SK-N-SH (cell line): ENCODE measurements at regions not wholly inside any gene's neighbourhood (a gene's known extent, or its start where the extent isn't known, plus 50 kb on each side); places are given as distances from the start of the nearest gene placed in this dataset.

Experiments used
- GATA2 ChIP-seq: sonication (generic); formaldehyde crosslinking; IDR thresholded peaks from 2 replicates; pipeline ENCODE4 v1.5.0; 2020; ENCODE audit warnings: mild to moderate bottlenecking, missing genetic modification reagents
- NRF1 ChIP-seq: IDR thresholded peaks from 2 replicates; pipeline ENCODE4 v1.6.1; 2012; ENCODE audit warnings: low read depth, mild to moderate bottlenecking, low read length

- TF ChIP-seq GATA2 (CRISPR knock-in tag) (no peak), NRF1 (no peak)
Observed at GRCh38 chr2:236355911-236356310, 91.7 kb upstream of the ASB18 start.
